Type B pancreatic cell (in vitro differentiated cells): ENCODE measurements at regions not wholly inside any gene's neighbourhood (a gene's known extent, or its start where the extent isn't known, plus 50 kb on each side); places are given as distances from the start of the nearest gene placed in this dataset.

Source experiments
- DNase-seq: peaks from one replicate; pipeline ENCODE4 v3.0.0; 2021; ENCODE audit warnings: mixed read lengths; ENCODE audit not compliant: unreplicated experiment; ENCODE audit errors: extremely low spot score
- H3K27ac Mint-ChIP-seq: 2 replicates; pipeline ENCODE4 v1.8.0; 2021; ENCODE audit warnings: mild to moderate bottlenecking, mixed read lengths
- H3K27me3 Mint-ChIP-seq: 2 replicates; pipeline ENCODE4 v1.8.0; 2021; ENCODE audit warnings: mixed read lengths
- H3K36me3 Mint-ChIP-seq: 2 replicates; pipeline ENCODE4 v1.8.0; 2021; ENCODE audit warnings: mixed read lengths
- H3K4me1 Mint-ChIP-seq: one replicate; pipeline ENCODE4 v1.8.0; 2021; ENCODE audit warnings: mixed read lengths; ENCODE audit not compliant: unreplicated experiment
- H3K4me3 Mint-ChIP-seq: 2 replicates; pipeline ENCODE4 v1.8.0; 2021; ENCODE audit warnings: mild to moderate bottlenecking, mixed read lengths
- H3K9me3 Mint-ChIP-seq: 2 replicates; pipeline ENCODE4 v1.8.0; 2021; ENCODE audit warnings: mixed read lengths
- CTCF ChIP-seq: fragments of 200-600 bp; sonication (generic); conservative IDR thresholded peaks from 2 replicates; pipeline ENCODE4 v1.5.0; 2021; ENCODE audit warnings: antibody characterized with exemption, mild to moderate bottlenecking

GRCh38 chr9:85225180-85225579 is 516.6 kb downstream of the AGTPBP1 start:
- TF ChIP-seq CTCF = no peak
- no peaks in the 10 kb centered on the region for H3K4me1 Mint-ChIP-seq
- H3K36me3 Mint-ChIP-seq = no peaks in the 10 kb centered on the region

GRCh38 chr9:85224729-85225128 is 517.0 kb downstream of the AGTPBP1 start:
- Mint-ChIP-seq H3K36me3 (no peaks in the 10 kb centered on the region), H3K4me3 (no peak overlapping the region), H3K27me3 (no peaks in the 10 kb centered on the region), H3K9me3 (no peaks in the 10 kb centered on the region), H3K4me1 (no peaks in the 10 kb centered on the region), H3K27ac (no peak overlapping the region)
- no peak for TF ChIP-seq CTCF
- no peak for DNase-seq

More at GRCh38 chr9:85225180-85225579, 516.6 kb downstream of the AGTPBP1 start:
- Mint-ChIP-seq H3K9me3 (no peaks in the 10 kb centered on the region), H3K27ac (no peak overlapping the region), H3K4me3 (no peak overlapping the region), H3K27me3 (no peaks in the 10 kb centered on the region)
- DNase-seq = no peak

- no peak overlapping the region for H3K27ac Mint-ChIP-seq
- TF ChIP-seq CTCF = no peak
- no peaks in the 10 kb centered on the region for H3K9me3 Mint-ChIP-seq
- H3K4me3 Mint-ChIP-seq = no peak overlapping the region
- H3K4me1 Mint-ChIP-seq = no peaks in the 10 kb centered on the region
- no peak for DNase-seq
- H3K36me3 Mint-ChIP-seq = no peaks in the 10 kb centered on the region
- no peaks in the 10 kb centered on the region for H3K27me3 Mint-ChIP-seq
Observed at GRCh38 chr9:85224301-85224700, 517.5 kb downstream of the AGTPBP1 start.

- no peaks in the 10 kb centered on the region for H3K27me3 Mint-ChIP-seq
- DNase-seq = no peak
- no peak overlapping the region for H3K4me3 Mint-ChIP-seq
- H3K9me3 Mint-ChIP-seq = no peaks in the 10 kb centered on the region
- no peak for TF ChIP-seq CTCF
- no peaks in the 10 kb centered on the region for H3K4me1 Mint-ChIP-seq
- H3K36me3 Mint-ChIP-seq = no peaks in the 10 kb centered on the region
- H3K27ac Mint-ChIP-seq = no peak overlapping the region
Observed at GRCh38 chr9:85223506-85224125, 518.1 kb downstream of the AGTPBP1 start.

GRCh38 chr9:85216601-85217000 is 525.2 kb downstream of the AGTPBP1 start:
- Mint-ChIP-seq H3K4me1 (peaks cover 12% of the 10 kb centered on the region), H3K27me3 (peaks cover 4% of the 10 kb centered on the region), H3K9me3 (peaks cover 5% of the 10 kb centered on the region), H3K27ac (no peak overlapping the region), H3K36me3 (no peaks in the 10 kb centered on the region), H3K4me3 (no peak overlapping the region)
- TF ChIP-seq CTCF = no peak
- no peak for DNase-seq

GRCh38 chr9:85215961-85216360 is 525.8 kb downstream of the AGTPBP1 start:
- Mint-ChIP-seq H3K9me3 (peaks cover 5% of the 10 kb centered on the region), H3K36me3 (no peaks in the 10 kb centered on the region), H3K27me3 (peaks cover 4% of the 10 kb centered on the region), H3K27ac (no peak overlapping the region), H3K4me1 (peaks cover 12% of the 10 kb centered on the region), H3K4me3 (no peak overlapping the region)
- no peak for TF ChIP-seq CTCF
- DNase-seq = no peak
